H9 (cell line): ENCODE measurements at regions not wholly inside any gene's neighbourhood (a gene's known extent, or its start where the extent isn't known, plus 50 kb on each side); places are given as distances from the start of the nearest gene placed in this dataset.

Source experiments
- DNase-seq: peaks from one replicate; pipeline ENCODE4 v3.0.0-alpha.2; 2017
- H2AFZ ChIP-seq: one replicate; pipeline ENCODE4 v1.6.1; 2013; ENCODE audit warnings: mild to moderate bottlenecking, low read length, control low read depth, moderate library complexity
- H2AK5ac ChIP-seq: 2 replicates; pipeline ENCODE4 v1.6.1; 2013; ENCODE audit warnings: low read length, control low read depth, mixed read lengths; ENCODE audit not compliant: insufficient read length
- H2BK120ac ChIP-seq: one replicate; pipeline ENCODE4 v1.6.1; 2013; ENCODE audit warnings: low read depth, mild to moderate bottlenecking, low read length, control low read depth, inconsistent platforms; ENCODE audit not compliant: poor library complexity, severe bottlenecking
- H2BK12ac ChIP-seq: 2 replicates; pipeline ENCODE4 v1.6.1; 2013; ENCODE audit warnings: low read length, control low read depth, mixed read lengths, low read depth; ENCODE audit not compliant: insufficient read length
- H2BK15ac ChIP-seq: 2 replicates; pipeline ENCODE4 v1.6.1; 2013; ENCODE audit warnings: low read depth, low read length, control low read depth
- H2BK20ac ChIP-seq: one replicate; pipeline ENCODE4 v1.6.1; 2013; ENCODE audit warnings: low read depth, mild to moderate bottlenecking, low read length, control low read depth, inconsistent platforms; ENCODE audit not compliant: poor library complexity, severe bottlenecking
- H2BK5ac ChIP-seq: 2 replicates; pipeline ENCODE4 v1.6.1; 2013; ENCODE audit warnings: low read length, control low read depth, mixed read lengths; ENCODE audit not compliant: insufficient read length
- H3K14ac ChIP-seq: 2 replicates; pipeline ENCODE4 v1.6.1; 2013; ENCODE audit warnings: low read length, control low read depth; ENCODE audit not compliant: insufficient read depth
- H3K18ac ChIP-seq: 2 replicates; pipeline ENCODE4 v1.6.1; 2013; ENCODE audit warnings: low read depth, mild to moderate bottlenecking, mixed read lengths, low read length, control low read depth; ENCODE audit not compliant: insufficient read length
- H3K23ac ChIP-seq: 2 replicates; pipeline ENCODE4 v1.6.1; 2013; ENCODE audit warnings: low read length, control low read depth, mixed read lengths, low read depth; ENCODE audit not compliant: insufficient read length
- H3K23me2 ChIP-seq: 2 replicates; pipeline ENCODE4 v1.6.1; 2013; ENCODE audit warnings: low read depth, mild to moderate bottlenecking, mixed read lengths, low read length, control low read depth; ENCODE audit not compliant: insufficient read length, poor library complexity, severe bottlenecking
- H3K27ac ChIP-seq: 2 replicates; pipeline ENCODE4 v1.5.1; 2013; ENCODE audit warnings: low read length, control low read depth, mixed read lengths, low read depth; ENCODE audit not compliant: insufficient read length
- H3K27me3 ChIP-seq: 2 replicates; pipeline ENCODE4 v1.6.1; 2013; ENCODE audit warnings: low read length, control low read depth, inconsistent platforms; ENCODE audit not compliant: insufficient read depth
- H3K4ac ChIP-seq: 2 replicates; pipeline ENCODE4 v1.6.1; 2013; ENCODE audit warnings: low read depth, mild to moderate bottlenecking, control low read depth, inconsistent platforms, low read length, moderate library complexity
- H3K4me1 ChIP-seq: 2 replicates; pipeline ENCODE4 v1.6.1; 2013; ENCODE audit warnings: low read length, control low read depth, inconsistent platforms; ENCODE audit not compliant: insufficient read depth
- H3K4me2 ChIP-seq: 2 replicates; pipeline ENCODE4 v1.6.1; 2013; ENCODE audit warnings: low read length, control low read depth, mixed read lengths; ENCODE audit not compliant: insufficient read length, insufficient read depth
- H3K56ac ChIP-seq: 2 replicates; pipeline ENCODE4 v1.6.1; 2013; ENCODE audit warnings: low read depth, mild to moderate bottlenecking, mixed read lengths, low read length, control low read depth; ENCODE audit not compliant: insufficient read length
- H3K79me1 ChIP-seq: 2 replicates; pipeline ENCODE4 v1.6.1; 2013; ENCODE audit warnings: low read depth, mild to moderate bottlenecking, moderate library complexity, low read length, control low read depth, inconsistent platforms; ENCODE audit not compliant: insufficient read depth, poor library complexity, severe bottlenecking
- H3K79me2 ChIP-seq: 2 replicates; pipeline ENCODE4 v1.6.1; 2013; ENCODE audit warnings: low read length, control low read depth, inconsistent platforms; ENCODE audit not compliant: insufficient read depth
- H3K9ac ChIP-seq: 2 replicates; pipeline ENCODE4 v1.6.1; 2013; ENCODE audit warnings: low read length, control low read depth, mixed read lengths; ENCODE audit not compliant: insufficient read length; ENCODE audit errors: extremely low read depth
- H3K9me3 ChIP-seq: one replicate; pipeline ENCODE4 v1.6.1; 2013; ENCODE audit warnings: low read depth, low read length, inconsistent platforms; ENCODE audit not compliant: control insufficient read depth
- H3T11ph ChIP-seq: one replicate; pipeline ENCODE4 v1.6.1; 2013; ENCODE audit warnings: mild to moderate bottlenecking, low read length, control low read depth, inconsistent platforms
- H4K20me1 ChIP-seq: one replicate; pipeline ENCODE4 v1.6.1; 2013; ENCODE audit not compliant: control insufficient read depth, insufficient read length, insufficient read depth
- H4K5ac ChIP-seq: 2 replicates; pipeline ENCODE4 v1.6.1; 2013; ENCODE audit warnings: low read depth, mild to moderate bottlenecking, mixed read lengths, low read length, control low read depth; ENCODE audit not compliant: insufficient read length
- H4K8ac ChIP-seq: replicated peaks from 2 replicates; pipeline ENCODE4 v1.6.1; 2013; ENCODE audit warnings: low read length, control low read depth, mixed read lengths, low read depth; ENCODE audit not compliant: insufficient read length
- H4K91ac ChIP-seq: 2 replicates; pipeline ENCODE4 v1.6.1; 2013; ENCODE audit warnings: low read depth, mild to moderate bottlenecking, moderate library complexity, mixed read lengths, low read length, control low read depth; ENCODE audit not compliant: insufficient read length
- H3K27ac Mint-ChIP-seq, 3 experiments: 2 replicates in 2 of 3; 3 replicates in 1 of 3; pipeline ENCODE4 v1.8.0; 2020 to 2021; ENCODE audit warnings: mixed read lengths in 3 of 3, mild to moderate bottlenecking in 1 of 3, moderate library complexity in 1 of 3
- H3K27me3 Mint-ChIP-seq: 2 replicates; pipeline ENCODE4 v1.8.0; 2021; ENCODE audit warnings: low read depth, mild to moderate bottlenecking, moderate library complexity, mixed read lengths
- H3K36me3 Mint-ChIP-seq, 3 experiments: 2 replicates in 2 of 3; 3 replicates in 1 of 3; pipeline ENCODE4 v1.8.0; 2020 to 2021; ENCODE audit warnings: low read depth in 3 of 3, mixed read lengths in 3 of 3; ENCODE audit not compliant: insufficient read depth in 1 of 3
- H3K4me1 Mint-ChIP-seq, 2 experiments: 2 replicates each; pipeline ENCODE4 v1.8.0; 2020; ENCODE audit warnings: mixed read lengths in 2 of 2
- H3K4me3 Mint-ChIP-seq, 2 experiments: 2 replicates in 1 of 2; 3 replicates in 1 of 2; pipeline ENCODE4 v1.8.0; 2020 to 2021; ENCODE audit warnings: mild to moderate bottlenecking in 2 of 2, mixed read lengths in 2 of 2, moderate library complexity in 1 of 2
- H3K9me3 Mint-ChIP-seq, 2 experiments: 2 replicates in 1 of 2; 3 replicates in 1 of 2; pipeline ENCODE4 v1.8.0; 2020; ENCODE audit warnings: mild to moderate bottlenecking in 2 of 2, mixed read lengths in 2 of 2, moderate library complexity in 1 of 2
- CTCF ChIP-seq: fragments of 200-600 bp; sonication (generic); conservative IDR thresholded peaks from 3 replicates; pipeline ENCODE4 v1.8.0; 2021; ENCODE audit warnings: antibody characterized with exemption, mild to moderate bottlenecking
- WGBS: extraction: QIAGEN DNeasy Blood & Tissue Kit; methylation state at CpG from one replicate; pipeline ENCODE4 v1.1.7; 2013; ENCODE audit warnings: missing lambda C conversion rate, low lambda C conversion rate, mixed read lengths; ENCODE audit not compliant: insufficient read length; ENCODE audit errors: extremely low coverage; 5-methylcytosine and 5-hydroxymethylcytosine counted together

- Histone ChIP-seq H2BK20ac (no peak overlapping the region), H3K27me3 (no peaks in the 10 kb centered on the region), H4K91ac (no peak overlapping the region), H3K27ac (no peak overlapping the region), H2AK5ac (no peak overlapping the region), H3K56ac (no peak overlapping the region), H2BK15ac (no peak overlapping the region), H3K4ac (no peak overlapping the region), H4K5ac (no peak overlapping the region), H3K79me2 (no peaks in the 10 kb centered on the region), H4K20me1 (no peaks in the 10 kb centered on the region), H3K23ac (no peak overlapping the region), H2BK12ac (no peak overlapping the region), H2BK120ac (no peak overlapping the region), H3T11ph (no peak overlapping the region), H3K79me1 (no peaks in the 10 kb centered on the region), H3K4me2 (no peak overlapping the region), H3K9me3 (no peaks in the 10 kb centered on the region), H2AFZ (no peak overlapping the region), H3K23me2 (no peaks in the 10 kb centered on the region), H3K4me1 (no peaks in the 10 kb centered on the region), H3K9ac (no peak overlapping the region), H4K8ac (no peak overlapping the region), H3K14ac (no peak overlapping the region), H3K18ac (no peak overlapping the region), H2BK5ac (no peak overlapping the region)
- Mint-ChIP-seq H3K27me3 (peaks cover 1% of the 10 kb centered on the region; the same call in 1 of the 2 replicates), H3K9me3 (no peaks in the 10 kb centered on the region; a peak in 1 of 5 replicates), H3K4me3 (no peak overlapping the region), H3K4me1 (peaks cover 16% of the 10 kb centered on the region in 2 experiments), H3K36me3 (peaks cover 0 to 6% (median 0%) of the 10 kb centered on the region in 3 experiments; a peak in 2 of 7 replicates), H3K27ac (no peak overlapping the region)
- TF ChIP-seq CTCF, result no peak
- no CpG with 5 or more reads among the region's 3 CpGs for WGBS
- DNase-seq, result no peak
These were observed 260.0 kb downstream of the FIGN start for GRCh38 chr2:163475815-163476214.
